ENCODE measurements at regions not wholly inside any gene's neighbourhood (a gene's known extent, or its start where the extent isn't known, plus 50 kb on each side); places are given as distances from the start of the nearest gene placed in this dataset.

- TF ChIP-seq, protein P1, sequence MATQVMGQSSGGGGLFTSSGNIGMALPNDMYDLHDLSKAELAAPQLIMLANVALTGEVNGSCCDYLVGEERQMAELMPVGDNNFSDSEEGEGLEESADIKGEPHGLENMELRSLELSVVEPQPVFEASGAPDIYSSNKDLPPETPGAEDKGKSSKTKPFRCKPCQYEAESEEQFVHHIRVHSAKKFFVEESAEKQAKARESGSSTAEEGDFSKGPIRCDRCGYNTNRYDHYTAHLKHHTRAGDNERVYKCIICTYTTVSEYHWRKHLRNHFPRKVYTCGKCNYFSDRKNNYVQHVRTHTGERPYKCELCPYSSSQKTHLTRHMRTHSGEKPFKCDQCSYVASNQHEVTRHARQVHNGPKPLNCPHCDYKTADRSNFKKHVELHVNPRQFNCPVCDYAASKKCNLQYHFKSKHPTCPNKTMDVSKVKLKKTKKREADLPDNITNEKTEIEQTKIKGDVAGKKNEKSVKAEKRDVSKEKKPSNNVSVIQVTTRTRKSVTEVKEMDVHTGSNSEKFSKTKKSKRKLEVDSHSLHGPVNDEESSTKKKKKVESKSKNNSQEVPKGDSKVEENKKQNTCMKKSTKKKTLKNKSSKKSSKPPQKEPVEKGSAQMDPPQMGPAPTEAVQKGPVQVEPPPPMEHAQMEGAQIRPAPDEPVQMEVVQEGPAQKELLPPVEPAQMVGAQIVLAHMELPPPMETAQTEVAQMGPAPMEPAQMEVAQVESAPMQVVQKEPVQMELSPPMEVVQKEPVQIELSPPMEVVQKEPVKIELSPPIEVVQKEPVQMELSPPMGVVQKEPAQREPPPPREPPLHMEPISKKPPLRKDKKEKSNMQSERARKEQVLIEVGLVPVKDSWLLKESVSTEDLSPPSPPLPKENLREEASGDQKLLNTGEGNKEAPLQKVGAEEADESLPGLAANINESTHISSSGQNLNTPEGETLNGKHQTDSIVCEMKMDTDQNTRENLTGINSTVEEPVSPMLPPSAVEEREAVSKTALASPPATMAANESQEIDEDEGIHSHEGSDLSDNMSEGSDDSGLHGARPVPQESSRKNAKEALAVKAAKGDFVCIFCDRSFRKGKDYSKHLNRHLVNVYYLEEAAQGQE (IDR thresholded peaks at IDR 0.05; ENCODE audit: borderline replicate concordance in 1 of 2, low read depth in 1 of 2, low read length in 2 of 2), result peak in 1 of 2 experiments; percentile 29; a peak in 1 of 4 replicates
- peak; percentile 52; the same call in 1 of the 2 replicates for TF ChIP-seq YEATS4 (CRISPR knock-in tag; IDR thresholded peaks at IDR 0.05; ENCODE audit: borderline replicate concordance)
- TF ChIP-seq MEIS2 (CRISPR knock-in tag; IDR thresholded peaks at IDR 0.05), result peak; percentile 38; the same call in 1 of the 2 replicates
- TF ChIP-seq MIER3 (CRISPR knock-in tag; IDR thresholded peaks at IDR 0.05; ENCODE audit: borderline replicate concordance), result 0 out of 2 replicates have a peak, but pooled peaks have one; percentile 53
- no peak for TF ChIP-seq MEF2D (CRISPR knock-in tag; IDR thresholded peaks at IDR 0.05)
- no peak for TF ChIP-seq MED8 (CRISPR knock-in tag; IDR thresholded peaks at IDR 0.05; ENCODE audit: insufficient replicate concordance)
- peak; percentile 77 for TF ChIP-seq SALL1 (CRISPR knock-in tag; IDR thresholded peaks at IDR 0.05)
- TF ChIP-seq TCF7L2 (IDR thresholded peaks at IDR 0.05; ENCODE audit: low read depth, low read length), result no peak
- TF ChIP-seq BCL6 (CRISPR knock-in tag; IDR thresholded peaks at IDR 0.05), result peak; percentile 27; the same call in 1 of the 2 replicates
- TF ChIP-seq MTA1 (CRISPR knock-in tag; IDR thresholded peaks at IDR 0.05; ENCODE audit: borderline replicate concordance), result no peak
- TF ChIP-seq ZNF720 (CRISPR knock-in tag; IDR thresholded peaks at IDR 0.05), result no peak
- no peak for TF ChIP-seq ZNF761 (CRISPR knock-in tag; conservative IDR thresholded peaks at IDR 0.05)
- peak; percentile 37; the same call in 1 of the 2 replicates for TF ChIP-seq ERF (CRISPR knock-in tag; IDR thresholded peaks at IDR 0.05)
- no peak for TF ChIP-seq AKNA (CRISPR knock-in tag; IDR thresholded peaks at IDR 0.05; ENCODE audit: borderline replicate concordance)
- TF ChIP-seq, protein P2, sequence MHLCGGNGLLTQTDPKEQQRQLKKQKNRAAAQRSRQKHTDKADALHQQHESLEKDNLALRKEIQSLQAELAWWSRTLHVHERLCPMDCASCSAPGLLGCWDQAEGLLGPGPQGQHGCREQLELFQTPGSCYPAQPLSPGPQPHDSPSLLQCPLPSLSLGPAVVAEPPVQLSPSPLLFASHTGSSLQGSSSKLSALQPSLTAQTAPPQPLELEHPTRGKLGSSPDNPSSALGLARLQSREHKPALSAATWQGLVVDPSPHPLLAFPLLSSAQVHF (CRISPR knock-in tag; IDR thresholded peaks at IDR 0.05), result no peak
- TF ChIP-seq SRF (IDR thresholded peaks at IDR 0.05; ENCODE audit: low read depth, low read length), result no peak
- no peak for TF ChIP-seq ZNF670 (CRISPR knock-in tag; IDR thresholded peaks at IDR 0.05; ENCODE audit: borderline replicate concordance)
- TF ChIP-seq XBP1 (CRISPR knock-in tag; IDR thresholded peaks at IDR 0.05), result no peak
- TF ChIP-seq ZNF772 (CRISPR knock-in tag; IDR thresholded peaks at IDR 0.05), result no peak
- TF ChIP-seq ZNF781 (CRISPR knock-in tag; IDR thresholded peaks at IDR 0.05; ENCODE audit: borderline replicate concordance, not compliant biosample characterization), result peak; percentile 39
- TF ChIP-seq LCORL (IDR thresholded peaks at IDR 0.05), result no peak
- peak; percentile 35; the same call in 1 of the 2 replicates for TF ChIP-seq LCORL (CRISPR knock-in tag; IDR thresholded peaks at IDR 0.05)
- no peak for TF ChIP-seq NFYB (CRISPR knock-in tag; IDR thresholded peaks at IDR 0.05)
These were observed 95.6 kb downstream of the ZNF281 start (continued) for GRCh38 chr1:200314085-200314750.

Measured in HepG2 (cell line).